Caco-2 (cell line): ENCODE measurements at regions not wholly inside any gene's neighbourhood (a gene's known extent, or its start where the extent isn't known, plus 50 kb on each side); places are given as distances from the start of the nearest gene placed in this dataset.
A peak's percentile ranks its signal among the peaks of the same experiment; 100 is the strongest.

ENCODE experiments used
- BruUV-seq: library from RNA; stranded (reverse); fragments of 400-500 nt; replicated peaks from 2 replicates; lab custom pipeline; 2021; lab: Mats Ljungman, UMichigan
- CTCF ChIA-PET: fragments of 300-600 bp; sonication (Branson Sonifier 250); formaldehyde crosslinking; loops from one replicate; lab custom pipeline; 2022; ENCODE audit warnings: antibody characterized with exemption; lab: Charles Lee
- POLR2A ChIA-PET: fragments of 300-600 bp; sonication (Branson Sonifier 250); formaldehyde crosslinking; loops from one replicate; lab custom pipeline; 2022; ENCODE audit warnings: antibody characterized with exemption; lab: Charles Lee
- DNase-seq, 2 experiments: peaks; one replicate each; pipeline versions ENCODE4 v3.0.0 to v3.0.0-alpha.2; 2020 to 2022
- H3K27me3 ChIP-seq: replicated peaks from 2 replicates; pipeline ENCODE4 v1.6.0; 2011; ENCODE audit warnings: low read length; ENCODE audit not compliant: control insufficient read depth, insufficient read depth
- H3K36me3 ChIP-seq: 2 replicates; pipeline ENCODE4 v1.5.1; 2011; ENCODE audit warnings: low read length; ENCODE audit not compliant: control insufficient read depth, insufficient read depth
- H3K4me1 ChIP-seq: fragments of 250-450 bp; sonication (Bioruptor Pico); 2 replicates; pipeline ENCODE4 v1.5.1; 2020; ENCODE audit warnings: mild to moderate bottlenecking
- H3K4me3 ChIP-seq: 2 replicates; pipeline ENCODE4 v1.5.1; 2011; ENCODE audit warnings: low read depth, mild to moderate bottlenecking, control low read depth, low read length
- H3K9me3 ChIP-seq: fragments of 250-450 bp; sonication (Bioruptor Pico); 2 replicates; pipeline ENCODE4 v1.5.1; 2020; ENCODE audit warnings: mild to moderate bottlenecking, moderate library complexity
- H3K27ac Mint-ChIP-seq: one replicate; pipeline ENCODE4 v1.8.0; 2022; ENCODE audit warnings: mixed read lengths; ENCODE audit not compliant: unreplicated experiment
- H3K27me3 Mint-ChIP-seq: one replicate; pipeline ENCODE4 v1.8.0; 2022; ENCODE audit warnings: mixed read lengths; ENCODE audit not compliant: insufficient read depth, unreplicated experiment
- H3K36me3 Mint-ChIP-seq: one replicate; pipeline ENCODE4 v1.8.0; 2022; ENCODE audit warnings: mild to moderate bottlenecking, mixed read lengths; ENCODE audit not compliant: insufficient read depth, unreplicated experiment
- H3K4me1 Mint-ChIP-seq: one replicate; pipeline ENCODE4 v1.8.0; 2022; ENCODE audit warnings: low read depth, mixed read lengths; ENCODE audit not compliant: unreplicated experiment
- H3K4me3 Mint-ChIP-seq: one replicate; pipeline ENCODE4 v1.8.0; 2022; ENCODE audit warnings: mild to moderate bottlenecking, moderate library complexity, mixed read lengths; ENCODE audit not compliant: unreplicated experiment
- H3K9me3 Mint-ChIP-seq: one replicate; pipeline ENCODE4 v1.8.0; 2022; ENCODE audit warnings: mixed read lengths; ENCODE audit not compliant: unreplicated experiment
- intact Hi-C: fragments of 100-400 bp; cut with micrococcal nuclease; formaldehyde crosslinking; loops from one replicate; pipeline ENCODE4 v1.10.0; 2022; ENCODE audit not compliant: unreplicated experiment
- TF ChIP-seq, protein P1 (sequence below), 2 experiments: fragments of 200-600 bp in 1 of 2; IDR thresholded peaks; 1 replicate in 1 of 2; 2 replicates in 1 of 2; pipeline versions ENCODE4 v1.5.1 to v1.8.0; 2011 to 2022; ENCODE audit warnings: antibody characterized with exemption in 1 of 2, control low read depth in 1 of 2, inconsistent platforms in 1 of 2, low read depth in 1 of 2, low read length in 1 of 2, mild to moderate bottlenecking in 1 of 2, moderate library complexity in 1 of 2; ENCODE audit not compliant: insufficient read depth in 1 of 2, severe bottlenecking in 1 of 2, unreplicated experiment in 1 of 2

DNA sequence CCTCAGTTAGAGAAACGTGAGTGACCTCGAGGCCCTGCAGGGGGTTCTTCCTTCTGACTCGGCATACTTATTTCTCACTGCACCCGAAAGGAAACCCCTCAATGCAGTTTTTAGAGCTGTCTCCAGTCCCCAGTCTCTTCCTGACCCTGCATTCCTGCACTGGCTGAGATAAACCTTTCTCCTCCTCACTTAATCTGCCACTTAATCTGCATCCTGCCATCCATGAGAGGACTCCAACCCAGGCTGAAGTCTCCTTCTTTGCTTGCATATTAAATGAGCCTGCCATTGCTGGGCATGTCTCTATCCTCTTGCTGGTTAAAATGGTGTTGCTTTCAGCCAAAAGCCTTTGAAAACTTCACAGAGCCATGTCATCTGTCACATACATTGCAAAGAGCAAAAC, 125.6 kb upstream of the GATA6 start:
- DNase-seq = peak in 1 of 2 experiments; percentile 26
- BruUV-seq = no TSS peak
- H3K27me3 ChIP-seq = no peaks in the 10 kb centered on the region
- CTCF ChIA-PET = interaction anchor here (0.5 to 1.5 kb wide), 6 partner anchors 36 to 145 kb away, joined by 3 to 8 read pairs (median 3); no protein-coding TSS in a partner anchor
- Mint-ChIP-seq H3K27ac (peak overlapping the region; percentile 89), H3K36me3 (peaks cover 17% of the 10 kb centered on the region), H3K4me3 (peak overlapping the region; percentile 71), H3K27me3 (no peaks in the 10 kb centered on the region), H3K4me1 (peaks cover 78% of the 10 kb centered on the region), H3K9me3 (peaks cover 12% of the 10 kb centered on the region)
- TF ChIP-seq, protein P1, sequence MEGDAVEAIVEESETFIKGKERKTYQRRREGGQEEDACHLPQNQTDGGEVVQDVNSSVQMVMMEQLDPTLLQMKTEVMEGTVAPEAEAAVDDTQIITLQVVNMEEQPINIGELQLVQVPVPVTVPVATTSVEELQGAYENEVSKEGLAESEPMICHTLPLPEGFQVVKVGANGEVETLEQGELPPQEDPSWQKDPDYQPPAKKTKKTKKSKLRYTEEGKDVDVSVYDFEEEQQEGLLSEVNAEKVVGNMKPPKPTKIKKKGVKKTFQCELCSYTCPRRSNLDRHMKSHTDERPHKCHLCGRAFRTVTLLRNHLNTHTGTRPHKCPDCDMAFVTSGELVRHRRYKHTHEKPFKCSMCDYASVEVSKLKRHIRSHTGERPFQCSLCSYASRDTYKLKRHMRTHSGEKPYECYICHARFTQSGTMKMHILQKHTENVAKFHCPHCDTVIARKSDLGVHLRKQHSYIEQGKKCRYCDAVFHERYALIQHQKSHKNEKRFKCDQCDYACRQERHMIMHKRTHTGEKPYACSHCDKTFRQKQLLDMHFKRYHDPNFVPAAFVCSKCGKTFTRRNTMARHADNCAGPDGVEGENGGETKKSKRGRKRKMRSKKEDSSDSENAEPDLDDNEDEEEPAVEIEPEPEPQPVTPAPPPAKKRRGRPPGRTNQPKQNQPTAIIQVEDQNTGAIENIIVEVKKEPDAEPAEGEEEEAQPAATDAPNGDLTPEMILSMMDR (IDR thresholded peaks at IDR 0.05; ENCODE audit: insufficient read depth in 1 of 2, low read depth in 1 of 2, low read length in 1 of 2, severe bottlenecking in 1 of 2, unreplicated experiment in 1 of 2) = no peak
- H3K9me3 ChIP-seq = 0 out of 2 replicates have a peak, but pooled peaks cover 3% of the 10 kb centered on the region
- peak overlapping the region; percentile 19 for H3K4me3 ChIP-seq
- H3K4me1 ChIP-seq = peaks cover 88% of the 10 kb centered on the region
- H3K36me3 ChIP-seq = no peaks in the 10 kb centered on the region
- POLR2A ChIA-PET = interaction anchor here (0.6 to 2.3 kb wide), 12 partner anchors 11 to 63 kb away, joined by 3 to 18 read pairs (median 6); no protein-coding TSS in a partner anchor
- intact Hi-C loops = loop anchor here (1.0 to 2.0 kb wide), 4 partner anchors 12 to 125 kb away; partner anchors contain the start of gene GATA6

DNA sequence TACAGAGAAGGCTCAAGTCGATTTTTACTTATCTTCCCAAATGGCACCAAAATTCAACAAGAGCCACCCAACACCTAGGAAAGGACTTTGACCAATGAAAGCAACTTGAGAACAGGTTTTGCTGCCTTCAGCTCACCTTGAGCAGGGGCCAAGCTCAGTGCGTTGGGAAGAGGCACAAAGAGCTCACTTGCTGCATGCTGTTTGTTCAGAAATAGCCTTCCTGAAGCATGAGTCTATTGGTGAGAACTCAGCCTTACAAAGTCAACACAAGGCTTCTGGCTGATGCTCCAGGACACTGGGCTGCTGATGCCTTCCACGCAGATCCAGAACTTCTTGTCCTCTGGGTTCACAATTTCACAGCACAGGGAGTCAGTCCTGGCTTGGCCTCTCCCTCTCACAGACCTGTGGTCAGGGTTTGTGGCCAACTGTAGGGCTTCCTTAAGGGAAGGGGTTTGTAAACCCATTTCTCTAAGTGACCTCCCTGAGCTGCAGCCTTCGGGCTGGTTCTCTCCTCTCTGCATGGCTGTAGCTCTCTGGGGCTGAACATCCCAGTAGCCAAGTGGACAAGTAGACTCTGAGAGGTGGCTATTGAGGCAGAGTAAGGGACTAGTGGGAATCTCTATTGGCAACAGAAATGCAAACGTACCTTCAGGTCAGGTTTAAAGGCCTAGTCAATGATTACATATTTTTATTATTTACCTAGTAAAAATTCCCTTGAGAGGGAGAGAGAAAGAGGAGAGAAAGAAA, 124.7 kb upstream of the GATA6 start:
- no peaks in the 10 kb centered on the region for H3K27me3 Mint-ChIP-seq
- H3K9me3 Mint-ChIP-seq = peaks cover 9% of the 10 kb centered on the region
- H3K36me3 ChIP-seq = no peaks in the 10 kb centered on the region
- H3K4me3 ChIP-seq = peak overlapping the region; percentile 22
- intact Hi-C loops = loop anchor here (1.0 to 2.0 kb wide), 7 partner anchors 12 to 124 kb away; partner anchors contain the start of gene GATA6
- TSS peak; percentile 75 for BruUV-seq
- peaks cover 88% of the 10 kb centered on the region for H3K4me1 ChIP-seq
- peak overlapping the region; percentile 71 for H3K4me3 Mint-ChIP-seq
- peak overlapping the region; percentile 89 for H3K27ac Mint-ChIP-seq
- H3K27me3 ChIP-seq = no peaks in the 10 kb centered on the region
- H3K36me3 Mint-ChIP-seq = peaks cover 17% of the 10 kb centered on the region
- 0 out of 2 replicates have a peak, but pooled peaks cover 3% of the 10 kb centered on the region for H3K9me3 ChIP-seq
- peak; percentile 88 to 94 for DNase-seq
- ChIA-PET POLR2A (interaction anchor here (0.6 to 2.3 kb wide), 16 partner anchors 12 to 64 kb away, joined by 3 to 18 read pairs (median 5); no protein-coding TSS in a partner anchor), CTCF (interaction anchor here (0.5 to 1.5 kb wide), 8 partner anchors 24 to 518 kb away, joined by 3 to 8 read pairs (median 4); no protein-coding TSS in a partner anchor)
- TF ChIP-seq, protein P1 (IDR thresholded peaks at IDR 0.05; ENCODE audit: insufficient read depth in 1 of 2, low read depth in 1 of 2, low read length in 1 of 2, severe bottlenecking in 1 of 2, unreplicated experiment in 1 of 2) = no peak
- H3K4me1 Mint-ChIP-seq = peaks cover 79% of the 10 kb centered on the region
